Activated T-helper 1 cell treated with anti-CD3 and anti-CD28 coated beads, Interleukin-2, amount 50 U/mL, for 16 hours (primary cell): ENCODE measurements at regions not wholly inside any gene's neighbourhood (a gene's known extent, or its start where the extent isn't known, plus 50 kb on each side); places are given as distances from the start of the nearest gene placed in this dataset.

Source experiments
- DNase-seq, 2 donors: peaks; one replicate each; pipeline ENCODE4 v3.0.0-alpha.2; 2020; ENCODE audit warnings: low read depth in 1 of 2, low spot score in 1 of 2

- DNase-seq = no peak
Measured at GRCh38 chr21:35853321-35854239, 206.7 kb downstream of the SETD4 start.

GRCh38 chr21:35852820-35853219 lies 207.5 kb downstream of the SETD4 start:
- DNase-seq = no peak

DNA sequence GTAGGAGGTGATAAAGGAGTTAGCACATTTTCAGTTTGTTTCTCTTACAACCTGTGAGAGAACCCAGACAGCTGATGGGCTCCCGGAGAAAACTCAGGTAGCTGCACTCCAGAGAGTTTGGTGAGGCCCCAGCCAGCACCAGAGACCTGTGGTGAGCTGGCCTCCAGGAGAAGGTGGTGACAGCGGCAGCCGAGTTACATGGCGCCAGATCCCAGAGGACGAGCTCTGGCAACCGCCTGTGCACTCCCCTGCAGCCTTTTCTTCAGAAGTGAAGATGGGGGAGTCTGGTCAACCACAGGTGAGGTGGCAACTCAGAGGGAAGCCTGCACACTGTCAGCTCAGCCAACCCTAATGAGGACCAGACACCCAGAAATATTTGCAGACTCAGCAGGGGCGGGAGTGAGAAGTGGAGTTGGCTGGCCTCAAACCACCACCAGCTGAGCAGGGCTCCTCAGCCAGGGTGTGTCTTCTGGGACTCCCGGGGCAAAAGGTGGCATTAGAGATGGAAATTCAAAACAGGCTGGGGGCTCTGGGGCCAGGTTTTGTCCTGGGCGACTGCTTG lies 209.7 kb downstream of the SETD4 start:
- DNase-seq = no peak

GRCh38 chr21:35850029-35850428 lies 210.3 kb downstream of the SETD4 start:
- DNase-seq = no peak

- no peak for DNase-seq
Measured at GRCh38 chr21:35849144-35849543, 211.2 kb downstream of the SETD4 start.

GRCh38 chr21:35843911-35844667 lies 216.2 kb downstream of the SETD4 start:
- DNase-seq = no peak

GRCh38 chr21:35840949-35841348 lies 219.4 kb downstream of the SETD4 start:
- DNase-seq = no peak

- peak in 1 of 2 donors; percentile 7 for DNase-seq
Measured at GRCh38 chr21:35840197-35840799, 220.0 kb downstream of the SETD4 start.

DNA sequence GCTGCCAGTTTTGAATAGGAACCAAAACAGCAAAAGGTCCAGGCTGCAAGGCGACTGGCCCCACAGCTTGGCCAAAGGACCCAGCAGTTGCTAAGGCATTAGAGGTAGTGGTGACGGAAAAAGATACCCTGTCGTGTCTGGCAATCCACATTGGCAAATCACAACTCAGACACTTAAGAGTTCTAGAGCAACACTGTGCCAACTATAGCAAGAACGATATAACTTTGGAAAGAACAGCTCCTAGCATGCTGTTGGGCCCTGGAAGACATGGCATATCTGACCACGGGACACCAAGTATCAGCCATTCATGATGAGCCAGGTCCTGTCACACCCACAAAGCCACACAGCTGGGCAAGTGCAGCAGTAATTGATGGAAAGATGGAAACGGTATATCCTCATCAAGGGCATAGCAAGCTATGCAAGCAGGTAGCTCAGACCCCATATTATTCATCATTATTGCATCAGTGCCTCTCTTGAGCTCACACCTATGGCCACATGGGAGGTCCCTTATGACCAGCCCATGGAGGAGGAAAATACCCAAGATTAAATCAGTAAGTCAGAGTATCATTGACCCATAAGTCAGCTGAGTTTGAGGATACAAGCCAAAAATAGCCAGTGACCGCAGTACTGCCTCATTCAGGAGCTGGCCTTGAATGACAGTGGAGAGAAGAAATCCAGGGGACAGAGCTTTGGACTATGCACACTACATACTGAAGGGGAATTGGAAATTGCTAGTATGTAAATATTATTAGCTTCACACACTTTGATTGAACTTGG lies 221.2 kb downstream of the SETD4 start:
- no peak for DNase-seq

DNA sequence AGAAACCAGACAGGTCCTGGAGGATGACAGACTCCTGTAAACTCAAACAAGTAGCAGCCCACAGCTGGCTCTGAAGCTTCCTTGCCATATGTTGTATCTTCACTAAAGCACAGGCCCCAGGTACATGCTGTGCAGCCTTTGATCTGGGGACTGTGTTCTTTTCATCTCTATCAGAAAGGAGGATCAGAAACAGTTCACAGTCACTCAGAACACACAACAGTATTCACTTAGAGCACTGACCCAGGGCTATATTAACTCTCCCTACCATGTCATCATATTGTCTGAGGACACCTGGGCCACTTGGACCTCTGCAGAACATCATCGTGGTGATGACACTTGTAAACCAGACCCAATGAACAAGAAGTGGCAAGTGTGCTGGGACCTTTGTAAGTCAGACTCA lies 222.0 kb downstream of the SETD4 start:
- no peak for DNase-seq

GRCh38 chr21:35833991-35834390 lies 226.3 kb downstream of the SETD4 start:
- DNase-seq = no peak

DNA sequence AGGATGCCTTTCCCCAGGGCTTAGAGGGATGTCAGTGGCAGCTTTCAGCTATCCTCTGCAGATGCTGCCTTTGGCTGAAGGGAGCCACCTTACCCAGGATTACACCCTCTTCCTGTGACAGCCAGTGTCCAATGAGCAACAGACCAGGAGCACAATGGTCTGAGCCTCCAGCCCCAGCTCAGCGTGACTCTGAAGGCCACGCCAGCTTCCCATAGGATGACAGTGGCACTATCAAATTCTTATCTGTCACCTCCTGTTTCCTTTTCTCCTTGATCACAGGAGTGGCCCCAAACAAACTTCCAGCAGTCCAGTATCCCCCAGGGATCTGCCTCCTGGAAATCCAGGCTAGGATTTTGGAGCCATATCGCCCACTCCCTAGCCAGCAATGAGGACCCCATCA lies 226.9 kb downstream of the SETD4 start:
- no peak for DNase-seq

GRCh38 chr21:35831230-35831629 lies 229.1 kb downstream of the SETD4 start:
- no peak for DNase-seq

- no peak for DNase-seq
Measured at GRCh38 chr21:35829067-35829466, 231.3 kb downstream of the SETD4 start.

GRCh38 chr21:35828161-35828560 lies 232.2 kb downstream of the SETD4 start:
- DNase-seq = no peak

DNA sequence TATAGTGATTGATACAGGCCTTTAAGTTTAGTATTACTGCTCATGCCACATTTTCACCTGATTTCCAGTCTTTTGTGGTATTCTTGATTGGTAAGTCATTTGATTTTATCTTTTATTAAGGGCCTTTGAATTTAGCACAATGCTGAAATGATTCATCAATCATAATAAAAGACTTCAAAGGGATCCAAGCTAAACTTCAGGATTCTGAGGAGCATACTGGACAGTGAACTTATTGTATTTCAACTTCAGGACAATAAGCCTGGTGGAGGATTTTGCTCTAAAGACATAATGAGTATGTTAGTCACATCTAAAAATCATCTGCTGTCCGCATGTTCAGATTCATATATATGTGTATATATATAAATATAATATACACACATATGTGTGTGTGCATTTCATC lies 233.3 kb downstream of the SETD4 start:
- no peak for DNase-seq

- no peak for DNase-seq
Measured at GRCh38 chr21:35825370-35826353, 234.7 kb downstream of the SETD4 start.

GRCh38 chr21:35824136-35824535 lies 236.2 kb downstream of the SETD4 start:
- DNase-seq = no peak

- no peak for DNase-seq
Measured at GRCh38 chr21:35819134-35819533, 241.2 kb downstream of the SETD4 start.

DNA sequence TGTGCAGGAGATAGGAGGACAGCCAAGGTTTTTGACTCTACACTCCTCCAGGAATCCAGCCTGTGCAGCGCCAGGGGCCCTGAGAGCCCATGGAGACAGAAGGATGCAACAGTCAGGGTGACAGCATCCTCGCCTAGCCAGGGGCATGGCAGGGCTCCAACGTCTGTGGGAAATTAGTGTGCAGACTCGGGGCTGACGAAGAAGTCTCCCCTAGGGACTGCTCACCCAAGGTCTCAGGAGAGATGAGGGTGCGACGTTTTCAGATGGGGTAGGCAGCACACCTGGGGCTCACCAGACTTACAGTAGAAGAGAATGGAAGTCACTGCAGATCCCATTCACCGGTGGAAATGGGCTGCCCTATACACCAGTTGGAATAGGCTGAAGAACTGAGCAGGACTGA lies 241.7 kb downstream of the SETD4 start:
- DNase-seq = no peak
